ENCODE measurements at regions not wholly inside any gene's neighbourhood (a gene's known extent, or its start where the extent isn't known, plus 50 kb on each side); places are given as distances from the start of the nearest gene placed in this dataset.

GRCh38 chr3:117200962-117201361 is 491.4 kb downstream of the TUSC7 start:
- Histone ChIP-seq H3K36me3 (no peaks in the 10 kb centered on the region), H3K27me3 (no peaks in the 10 kb centered on the region), H3K9me3 (no peaks in the 10 kb centered on the region; the same call in 1 of the 2 replicates), H3K4me3 (no peak overlapping the region)
- DNase-seq, result no peak

- DNase-seq, result no peak
Observed at GRCh38 chr3:117201901-117202774, 492.6 kb downstream of the TUSC7 start.

GRCh38 chr3:117217355-117217754 is 507.8 kb downstream of the TUSC7 start:
- Histone ChIP-seq H3K36me3 (no peaks in the 10 kb centered on the region), H3K9me3 (peaks cover under 1% of the 10 kb centered on the region; the same call in 1 of the 2 replicates), H3K4me3 (no peak overlapping the region), H3K27me3 (no peaks in the 10 kb centered on the region)
- DNase-seq, result no peak

More at GRCh38 chr3:117201901-117202774, 492.6 kb downstream of the TUSC7 start:
- Histone ChIP-seq H3K27me3 (no peaks in the 10 kb centered on the region), H3K36me3 (no peaks in the 10 kb centered on the region), H3K9me3 (no peaks in the 10 kb centered on the region; the same call in 1 of the 2 replicates), H3K4me3 (no peak overlapping the region)

GRCh38 chr3:117217760-117218316 is 508.3 kb downstream of the TUSC7 start:
- no peak overlapping the region for H3K4me3 ChIP-seq
- H3K36me3 ChIP-seq, result no peaks in the 10 kb centered on the region
- H3K9me3 ChIP-seq, result no peaks in the 10 kb centered on the region
- DNase-seq, result no peak
- no peaks in the 10 kb centered on the region for H3K27me3 ChIP-seq

GRCh38 chr3:117218641-117219048 is 509.1 kb downstream of the TUSC7 start:
- no peak overlapping the region for H3K4me3 ChIP-seq
- no peaks in the 10 kb centered on the region for H3K27me3 ChIP-seq
- H3K36me3 ChIP-seq, result no peaks in the 10 kb centered on the region
- no peaks in the 10 kb centered on the region for H3K9me3 ChIP-seq
- no peak for DNase-seq

- Histone ChIP-seq H3K36me3 (no peaks in the 10 kb centered on the region), H3K4me3 (no peak overlapping the region), H3K27me3 (no peaks in the 10 kb centered on the region), H3K9me3 (no peaks in the 10 kb centered on the region)
- DNase-seq, result no peak
Observed at GRCh38 chr3:117219296-117219695, 509.7 kb downstream of the TUSC7 start.

- no peak for DNase-seq
- Histone ChIP-seq H3K9me3 (no peaks in the 10 kb centered on the region), H3K36me3 (no peaks in the 10 kb centered on the region), H3K4me3 (no peak overlapping the region), H3K27me3 (no peaks in the 10 kb centered on the region)
Observed at GRCh38 chr3:117226932-117227331, 517.4 kb downstream of the TUSC7 start.

- no peak for DNase-seq
- no peak overlapping the region for H3K4me3 ChIP-seq
- H3K36me3 ChIP-seq, result no peaks in the 10 kb centered on the region
- no peaks in the 10 kb centered on the region for H3K27me3 ChIP-seq
- H3K9me3 ChIP-seq, result no peaks in the 10 kb centered on the region
Observed at GRCh38 chr3:117228466-117228865, 518.9 kb downstream of the TUSC7 start.

GRCh38 chr3:117230924-117231323 is 521.3 kb downstream of the TUSC7 start:
- H3K9me3 ChIP-seq, result no peaks in the 10 kb centered on the region
- no peaks in the 10 kb centered on the region for H3K36me3 ChIP-seq
- no peak for DNase-seq
- no peak overlapping the region for H3K4me3 ChIP-seq
- H3K27me3 ChIP-seq, result no peaks in the 10 kb centered on the region

GRCh38 chr3:117234331-117234730 is 524.8 kb downstream of the TUSC7 start:
- H3K27me3 ChIP-seq, result no peaks in the 10 kb centered on the region
- H3K36me3 ChIP-seq, result no peaks in the 10 kb centered on the region
- no peak overlapping the region for H3K4me3 ChIP-seq
- no peaks in the 10 kb centered on the region for H3K9me3 ChIP-seq
- no peak for DNase-seq

GRCh38 chr3:117235304-117235703 is 525.7 kb downstream of the TUSC7 start:
- Histone ChIP-seq H3K36me3 (no peaks in the 10 kb centered on the region), H3K4me3 (no peak overlapping the region), H3K27me3 (no peaks in the 10 kb centered on the region), H3K9me3 (no peaks in the 10 kb centered on the region)
- no peak for DNase-seq

GRCh38 chr3:117238806-117239205 is 529.2 kb downstream of the TUSC7 start:
- no peaks in the 10 kb centered on the region for H3K36me3 ChIP-seq
- H3K9me3 ChIP-seq, result no peaks in the 10 kb centered on the region
- DNase-seq, result no peak
- no peaks in the 10 kb centered on the region for H3K27me3 ChIP-seq
- no peak overlapping the region for H3K4me3 ChIP-seq

- H3K27me3 ChIP-seq, result no peaks in the 10 kb centered on the region
- no peaks in the 10 kb centered on the region for H3K36me3 ChIP-seq
- H3K9me3 ChIP-seq, result no peaks in the 10 kb centered on the region
- no peak for DNase-seq
- no peak overlapping the region for H3K4me3 ChIP-seq
Observed at GRCh38 chr3:117243657-117244056, 534.1 kb downstream of the TUSC7 start.

- Histone ChIP-seq H3K36me3 (no peaks in the 10 kb centered on the region), H3K9me3 (peaks cover 4% of the 10 kb centered on the region), H3K4me3 (no peak overlapping the region), H3K27me3 (no peaks in the 10 kb centered on the region)
- DNase-seq, result no peak
Observed at GRCh38 chr3:117246771-117247555, 537.4 kb downstream of the TUSC7 start.

GRCh38 chr3:117248153-117248552 is 538.6 kb downstream of the TUSC7 start:
- no peaks in the 10 kb centered on the region for H3K27me3 ChIP-seq
- no peak for DNase-seq

GRCh38 chr3:117252208-117252607 is 542.6 kb downstream of the TUSC7 start:
- H3K36me3 ChIP-seq, result no peaks in the 10 kb centered on the region
- H3K4me3 ChIP-seq, result no peak overlapping the region
- DNase-seq, result peak; percentile 42

More at GRCh38 chr3:117248153-117248552, 538.6 kb downstream of the TUSC7 start:
- H3K4me3 ChIP-seq, result no peak overlapping the region
- H3K36me3 ChIP-seq, result no peaks in the 10 kb centered on the region
- H3K9me3 ChIP-seq, result peaks cover 11% of the 10 kb centered on the region

GRCh38 chr3:117252651-117253050 is 543.1 kb downstream of the TUSC7 start:
- Histone ChIP-seq H3K27me3 (no peaks in the 10 kb centered on the region), H3K9me3 (peaks cover 11% of the 10 kb centered on the region), H3K4me3 (no peak overlapping the region), H3K36me3 (no peaks in the 10 kb centered on the region)
- no peak for DNase-seq

More at GRCh38 chr3:117252208-117252607, 542.6 kb downstream of the TUSC7 start:
- Histone ChIP-seq H3K27me3 (no peaks in the 10 kb centered on the region), H3K9me3 (peaks cover 11% of the 10 kb centered on the region)

Data from MG63 (cell line).